ENCODE measurements at regions not wholly inside any gene's neighbourhood (a gene's known extent, or its start where the extent isn't known, plus 50 kb on each side); places are given as distances from the start of the nearest gene placed in this dataset.

DNA sequence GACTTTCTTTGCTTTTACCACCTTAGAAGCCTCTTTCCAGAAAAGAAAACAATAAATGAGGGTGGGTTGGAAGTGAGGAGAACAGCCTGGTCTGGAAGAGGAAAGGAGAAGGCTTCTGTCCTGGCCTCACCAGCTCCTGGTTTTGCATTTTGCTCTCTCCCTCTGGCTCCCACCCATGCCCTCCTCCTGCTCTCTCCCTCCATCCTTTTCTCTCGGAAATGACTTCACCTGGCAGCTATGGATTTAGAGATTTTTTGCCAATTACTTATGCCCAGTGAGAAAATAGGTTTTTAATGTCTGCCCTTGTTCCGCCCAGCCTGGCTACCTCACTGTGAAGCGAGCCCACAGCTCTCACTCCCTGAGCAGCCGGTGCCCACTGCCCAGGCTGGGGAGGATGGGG is 77.9 kb upstream of the NTRK3 start:
- TF ChIP-seq, protein P1, sequence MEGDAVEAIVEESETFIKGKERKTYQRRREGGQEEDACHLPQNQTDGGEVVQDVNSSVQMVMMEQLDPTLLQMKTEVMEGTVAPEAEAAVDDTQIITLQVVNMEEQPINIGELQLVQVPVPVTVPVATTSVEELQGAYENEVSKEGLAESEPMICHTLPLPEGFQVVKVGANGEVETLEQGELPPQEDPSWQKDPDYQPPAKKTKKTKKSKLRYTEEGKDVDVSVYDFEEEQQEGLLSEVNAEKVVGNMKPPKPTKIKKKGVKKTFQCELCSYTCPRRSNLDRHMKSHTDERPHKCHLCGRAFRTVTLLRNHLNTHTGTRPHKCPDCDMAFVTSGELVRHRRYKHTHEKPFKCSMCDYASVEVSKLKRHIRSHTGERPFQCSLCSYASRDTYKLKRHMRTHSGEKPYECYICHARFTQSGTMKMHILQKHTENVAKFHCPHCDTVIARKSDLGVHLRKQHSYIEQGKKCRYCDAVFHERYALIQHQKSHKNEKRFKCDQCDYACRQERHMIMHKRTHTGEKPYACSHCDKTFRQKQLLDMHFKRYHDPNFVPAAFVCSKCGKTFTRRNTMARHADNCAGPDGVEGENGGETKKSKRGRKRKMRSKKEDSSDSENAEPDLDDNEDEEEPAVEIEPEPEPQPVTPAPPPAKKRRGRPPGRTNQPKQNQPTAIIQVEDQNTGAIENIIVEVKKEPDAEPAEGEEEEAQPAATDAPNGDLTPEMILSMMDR (conservative IDR thresholded peaks at IDR 0.05) = no peak
- TF ChIP-seq ZFX (IDR thresholded peaks at IDR 0.05) = no peak
- no peak overlapping the region for H3K27ac ChIP-seq

DNA sequence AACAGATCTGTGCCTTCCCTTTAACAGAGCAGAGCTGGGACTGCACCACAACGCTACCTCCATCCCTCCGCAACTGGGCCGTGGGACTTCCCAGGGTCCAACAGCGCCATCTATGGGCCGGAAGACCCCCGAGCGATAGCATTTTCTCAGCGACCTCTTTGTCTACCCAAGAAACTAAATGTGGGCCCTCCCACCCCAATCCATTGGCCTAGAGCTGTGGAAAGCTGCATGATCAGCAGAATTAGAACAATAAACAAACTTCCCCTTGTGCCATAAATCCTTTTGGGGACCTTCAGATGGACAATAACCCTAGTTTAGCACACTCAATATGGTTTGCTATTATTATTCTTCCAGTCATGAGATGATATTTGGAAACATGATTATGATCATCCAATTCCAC is 74.8 kb upstream of the NTRK3 start:
- TF ChIP-seq, protein P1 (conservative IDR thresholded peaks at IDR 0.05) = peak; percentile 94
- no peak for TF ChIP-seq ZFX (IDR thresholded peaks at IDR 0.05)
- H3K27ac ChIP-seq = no peak overlapping the region

DNA sequence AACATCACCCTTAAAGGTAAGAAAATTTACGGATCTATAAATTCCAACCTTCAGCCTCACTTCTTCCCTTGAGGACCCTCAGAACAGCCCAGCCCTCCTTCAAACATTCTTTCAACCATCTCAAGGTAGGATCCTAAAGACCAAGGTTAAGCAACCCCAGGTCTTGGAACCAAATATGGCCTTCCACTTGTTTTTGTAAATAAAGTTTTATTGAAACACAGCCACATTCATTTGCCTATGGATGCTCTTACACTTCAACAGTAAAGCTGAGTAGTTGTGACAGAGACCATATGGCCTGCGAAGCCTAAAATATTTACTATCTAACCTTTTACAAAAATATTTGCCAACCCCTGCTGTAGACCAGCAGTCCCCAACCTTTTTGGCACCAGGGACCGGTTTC is 70.4 kb upstream of the NTRK3 start:
- no peak overlapping the region for H3K27ac ChIP-seq
- no peak for TF ChIP-seq ZFX (IDR thresholded peaks at IDR 0.05)
- TF ChIP-seq, protein P1 (conservative IDR thresholded peaks at IDR 0.05) = no peak

DNA sequence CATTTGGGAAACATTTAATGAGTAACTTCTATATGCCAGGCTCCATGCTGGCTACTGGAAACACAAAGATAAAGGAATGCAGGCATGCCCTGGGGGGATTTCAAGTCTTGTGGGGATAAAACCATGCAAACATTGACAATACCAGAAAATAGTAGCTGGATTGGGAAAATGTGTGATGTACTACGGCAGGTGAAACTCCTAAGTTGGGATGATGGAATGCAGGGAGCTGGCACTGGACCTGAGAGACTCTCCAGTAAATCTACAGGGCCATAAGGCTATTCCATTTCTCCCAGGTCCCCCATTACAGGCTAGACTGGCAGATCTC is 68.2 kb upstream of the NTRK3 start:
- no peak for TF ChIP-seq ZFX (IDR thresholded peaks at IDR 0.05)
- TF ChIP-seq, protein P1 (conservative IDR thresholded peaks at IDR 0.05) = no peak
- H3K27ac ChIP-seq = no peak overlapping the region

DNA sequence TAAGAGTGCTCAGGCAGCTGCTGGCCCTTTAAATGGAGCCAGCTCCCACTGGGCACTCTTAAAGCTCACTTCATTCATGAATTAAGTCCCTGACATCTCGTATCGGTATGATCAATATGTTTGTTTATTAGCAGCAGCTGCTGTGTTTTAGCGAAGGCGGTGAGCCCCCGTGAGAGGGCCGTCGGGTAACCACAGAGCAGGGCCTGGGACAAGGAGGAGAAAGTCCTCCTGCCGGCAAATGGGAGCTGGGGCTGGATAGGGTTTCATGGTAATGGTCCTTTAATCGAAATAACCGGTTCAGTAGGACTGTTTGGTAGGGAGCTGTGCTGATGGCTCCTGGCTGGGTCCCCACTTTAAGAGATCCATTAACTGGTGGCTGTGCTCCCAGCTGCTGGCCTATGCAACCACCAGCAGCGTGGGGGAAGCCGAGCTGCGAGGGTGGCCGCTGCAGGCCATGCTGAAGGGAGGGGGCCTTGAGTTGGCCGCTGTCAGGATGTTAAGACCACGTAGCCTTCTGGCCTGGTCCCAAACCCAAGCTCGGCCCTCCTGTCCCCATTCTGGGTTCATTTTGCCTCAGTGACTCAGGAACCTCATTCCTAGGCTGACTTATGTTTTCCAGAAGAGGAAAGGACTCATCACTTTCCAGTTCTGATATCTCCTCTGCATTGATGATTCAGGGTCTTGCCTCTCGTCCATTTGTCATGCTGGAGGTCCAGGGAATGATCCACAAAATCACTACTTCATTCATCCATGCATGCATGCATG is 67.6 kb upstream of the NTRK3 start:
- no peak for TF ChIP-seq ZFX (IDR thresholded peaks at IDR 0.05)
- TF ChIP-seq, protein P1 (conservative IDR thresholded peaks at IDR 0.05) = no peak
- H3K27ac ChIP-seq = no peak overlapping the region

DNA sequence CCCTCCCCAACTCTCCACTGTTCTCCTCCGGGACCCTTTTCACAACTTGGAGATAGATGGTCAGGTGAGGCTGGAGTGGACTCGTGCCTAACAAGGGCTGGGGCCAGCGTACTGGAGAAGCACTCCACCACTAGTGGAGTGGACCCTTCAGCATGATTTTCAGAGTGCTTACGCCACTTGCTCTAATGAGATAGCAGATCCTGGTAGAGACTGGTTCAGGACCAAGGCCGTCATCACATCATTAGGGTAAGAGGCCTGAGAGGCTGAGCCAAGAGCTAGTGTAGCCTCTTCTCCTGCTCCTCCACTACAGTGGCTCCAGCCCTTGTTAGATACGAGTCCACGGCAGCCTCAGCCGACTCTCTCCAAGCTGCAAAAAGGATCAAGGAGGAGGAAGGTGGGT is 66.9 kb upstream of the NTRK3 start:
- TF ChIP-seq, protein P1 (conservative IDR thresholded peaks at IDR 0.05) = no peak
- TF ChIP-seq ZFX (IDR thresholded peaks at IDR 0.05) = no peak
- no peak overlapping the region for H3K27ac ChIP-seq

DNA sequence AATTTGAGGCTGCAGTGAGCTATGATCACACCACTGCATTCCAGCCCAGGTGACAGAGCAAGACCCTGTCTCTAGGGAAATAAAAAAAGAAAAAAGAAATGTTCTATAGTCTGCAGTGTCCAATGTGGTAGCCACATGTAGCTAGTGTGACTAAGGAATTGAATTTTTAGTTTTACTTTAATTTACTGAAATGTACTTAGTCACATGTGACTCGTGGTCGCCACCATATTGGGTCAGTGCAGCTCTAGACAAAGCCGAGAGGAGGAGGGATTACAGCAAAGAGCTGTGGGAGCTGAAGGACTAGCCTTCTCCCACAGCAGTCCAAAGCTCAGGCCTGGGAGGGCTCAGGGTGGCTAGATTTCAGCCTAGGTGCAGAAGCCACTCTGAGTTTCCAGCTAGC is 65.9 kb upstream of the NTRK3 start:
- no peak for TF ChIP-seq ZFX (IDR thresholded peaks at IDR 0.05)
- TF ChIP-seq, protein P1 (conservative IDR thresholded peaks at IDR 0.05) = no peak

More for the DNA sequence above, 65.9 kb upstream of the NTRK3 start:
- H3K27ac ChIP-seq = no peak overlapping the region

All from C4-2B (cell line).